Neural cell (in vitro differentiated cells): ENCODE measurements at regions not wholly inside any gene's neighbourhood (a gene's known extent, or its start where the extent isn't known, plus 50 kb on each side); places are given as distances from the start of the nearest gene placed in this dataset.

Source experiments
- EP300 ChIP-seq: fragments of 450-650 bp; conservative IDR thresholded peaks from 2 replicates; pipeline ENCODE4 v1.6.1; 2014; ENCODE audit warnings: antibody characterized with exemption, mild to moderate bottlenecking, moderate library complexity; ENCODE audit not compliant: poor library complexity, severe bottlenecking
- EZH2 ChIP-seq: fragments of 200-600, 300-800 bp; shearing (Covaris generic), sonication (generic); IDR thresholded peaks from 2 replicates; pipeline ENCODE4 v1.6.1; 2014; ENCODE audit warnings: antibody characterized with exemption, low read length, borderline replicate concordance, mild to moderate bottlenecking; ENCODE audit not compliant: insufficient read depth, poor library complexity, severe bottlenecking
- POLR2AphosphoS5 ChIP-seq: IDR thresholded peaks from 2 replicates; pipeline ENCODE4 v1.6.1; 2012
- RAD21 ChIP-seq: fragments of 450-650 bp; conservative IDR thresholded peaks from 2 replicates; pipeline ENCODE4 v1.6.1; 2014; ENCODE audit warnings: antibody characterized with exemption, mild to moderate bottlenecking, moderate library complexity
- SMC3 ChIP-seq: fragments of 450-650 bp; conservative IDR thresholded peaks from 2 replicates; pipeline ENCODE4 v1.6.1; 2014; ENCODE audit warnings: antibody characterized with exemption, mild to moderate bottlenecking, moderate library complexity; ENCODE audit not compliant: poor library complexity
- TF ChIP-seq, protein P1 (sequence below): fragments of 450-650 bp; IDR thresholded peaks from 2 replicates; pipeline ENCODE4 v1.5.1; 2014; ENCODE audit warnings: antibody characterized with exemption, mild to moderate bottlenecking, moderate library complexity; ENCODE audit not compliant: poor library complexity, severe bottlenecking
- TF ChIP-seq, protein P2 (sequence below): IDR thresholded peaks from 2 replicates; pipeline ENCODE4 v1.6.1; 2012; ENCODE audit warnings: borderline replicate concordance

DNA sequence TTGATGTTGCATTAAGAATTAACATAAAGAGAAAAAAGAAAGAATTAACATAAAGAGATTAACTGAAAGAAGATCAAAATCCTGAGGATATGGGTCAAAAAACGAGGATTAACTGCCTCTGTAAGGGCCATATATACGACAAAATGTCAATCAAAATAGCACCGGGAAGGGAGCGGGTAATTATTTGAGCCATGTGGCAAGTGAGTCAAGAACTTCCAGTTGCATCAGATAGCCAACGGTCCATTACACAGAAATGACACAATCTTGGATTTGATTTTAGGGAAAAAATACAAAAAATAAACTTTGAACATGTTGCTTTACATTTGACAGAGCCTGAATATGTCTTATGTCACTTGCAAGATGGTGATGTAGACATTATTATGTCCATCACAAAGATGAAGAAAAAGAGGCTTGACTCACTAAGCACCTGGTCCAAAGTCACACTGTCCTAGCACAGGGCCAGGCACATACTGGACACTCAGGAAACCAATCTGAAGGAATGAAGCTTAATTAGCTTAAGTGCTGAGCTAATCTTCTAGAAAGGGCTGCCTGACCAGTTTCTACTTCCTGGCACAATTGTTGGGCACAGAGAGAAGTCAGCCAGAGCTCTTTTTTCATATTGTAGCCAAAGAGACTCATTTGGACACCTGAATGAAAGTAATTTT is 273.2 kb upstream of the PAPPA start:
- TF ChIP-seq EZH2, result no peak
- TF ChIP-seq SMC3, result no peak
- TF ChIP-seq EP300, result no peak
- TF ChIP-seq, protein P1, sequence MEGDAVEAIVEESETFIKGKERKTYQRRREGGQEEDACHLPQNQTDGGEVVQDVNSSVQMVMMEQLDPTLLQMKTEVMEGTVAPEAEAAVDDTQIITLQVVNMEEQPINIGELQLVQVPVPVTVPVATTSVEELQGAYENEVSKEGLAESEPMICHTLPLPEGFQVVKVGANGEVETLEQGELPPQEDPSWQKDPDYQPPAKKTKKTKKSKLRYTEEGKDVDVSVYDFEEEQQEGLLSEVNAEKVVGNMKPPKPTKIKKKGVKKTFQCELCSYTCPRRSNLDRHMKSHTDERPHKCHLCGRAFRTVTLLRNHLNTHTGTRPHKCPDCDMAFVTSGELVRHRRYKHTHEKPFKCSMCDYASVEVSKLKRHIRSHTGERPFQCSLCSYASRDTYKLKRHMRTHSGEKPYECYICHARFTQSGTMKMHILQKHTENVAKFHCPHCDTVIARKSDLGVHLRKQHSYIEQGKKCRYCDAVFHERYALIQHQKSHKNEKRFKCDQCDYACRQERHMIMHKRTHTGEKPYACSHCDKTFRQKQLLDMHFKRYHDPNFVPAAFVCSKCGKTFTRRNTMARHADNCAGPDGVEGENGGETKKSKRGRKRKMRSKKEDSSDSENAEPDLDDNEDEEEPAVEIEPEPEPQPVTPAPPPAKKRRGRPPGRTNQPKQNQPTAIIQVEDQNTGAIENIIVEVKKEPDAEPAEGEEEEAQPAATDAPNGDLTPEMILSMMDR, result no peak
- TF ChIP-seq POLR2AphosphoS5, result no peak
- TF ChIP-seq RAD21, result no peak
- TF ChIP-seq, protein P2, sequence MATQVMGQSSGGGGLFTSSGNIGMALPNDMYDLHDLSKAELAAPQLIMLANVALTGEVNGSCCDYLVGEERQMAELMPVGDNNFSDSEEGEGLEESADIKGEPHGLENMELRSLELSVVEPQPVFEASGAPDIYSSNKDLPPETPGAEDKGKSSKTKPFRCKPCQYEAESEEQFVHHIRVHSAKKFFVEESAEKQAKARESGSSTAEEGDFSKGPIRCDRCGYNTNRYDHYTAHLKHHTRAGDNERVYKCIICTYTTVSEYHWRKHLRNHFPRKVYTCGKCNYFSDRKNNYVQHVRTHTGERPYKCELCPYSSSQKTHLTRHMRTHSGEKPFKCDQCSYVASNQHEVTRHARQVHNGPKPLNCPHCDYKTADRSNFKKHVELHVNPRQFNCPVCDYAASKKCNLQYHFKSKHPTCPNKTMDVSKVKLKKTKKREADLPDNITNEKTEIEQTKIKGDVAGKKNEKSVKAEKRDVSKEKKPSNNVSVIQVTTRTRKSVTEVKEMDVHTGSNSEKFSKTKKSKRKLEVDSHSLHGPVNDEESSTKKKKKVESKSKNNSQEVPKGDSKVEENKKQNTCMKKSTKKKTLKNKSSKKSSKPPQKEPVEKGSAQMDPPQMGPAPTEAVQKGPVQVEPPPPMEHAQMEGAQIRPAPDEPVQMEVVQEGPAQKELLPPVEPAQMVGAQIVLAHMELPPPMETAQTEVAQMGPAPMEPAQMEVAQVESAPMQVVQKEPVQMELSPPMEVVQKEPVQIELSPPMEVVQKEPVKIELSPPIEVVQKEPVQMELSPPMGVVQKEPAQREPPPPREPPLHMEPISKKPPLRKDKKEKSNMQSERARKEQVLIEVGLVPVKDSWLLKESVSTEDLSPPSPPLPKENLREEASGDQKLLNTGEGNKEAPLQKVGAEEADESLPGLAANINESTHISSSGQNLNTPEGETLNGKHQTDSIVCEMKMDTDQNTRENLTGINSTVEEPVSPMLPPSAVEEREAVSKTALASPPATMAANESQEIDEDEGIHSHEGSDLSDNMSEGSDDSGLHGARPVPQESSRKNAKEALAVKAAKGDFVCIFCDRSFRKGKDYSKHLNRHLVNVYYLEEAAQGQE, result no peak
